Anterior cingulate cortex (tissue), 58 donors: ENCODE measurements at regions not wholly inside any gene's neighbourhood (a gene's known extent, or its start where the extent isn't known, plus 50 kb on each side); places are given as distances from the start of the nearest gene placed in this dataset.

Experiments used
- DNase-seq, 58 donors: peaks; one replicate each; lab custom pipeline; 2025; lab: John Stamatoyannopoulos, UW

DNA sequence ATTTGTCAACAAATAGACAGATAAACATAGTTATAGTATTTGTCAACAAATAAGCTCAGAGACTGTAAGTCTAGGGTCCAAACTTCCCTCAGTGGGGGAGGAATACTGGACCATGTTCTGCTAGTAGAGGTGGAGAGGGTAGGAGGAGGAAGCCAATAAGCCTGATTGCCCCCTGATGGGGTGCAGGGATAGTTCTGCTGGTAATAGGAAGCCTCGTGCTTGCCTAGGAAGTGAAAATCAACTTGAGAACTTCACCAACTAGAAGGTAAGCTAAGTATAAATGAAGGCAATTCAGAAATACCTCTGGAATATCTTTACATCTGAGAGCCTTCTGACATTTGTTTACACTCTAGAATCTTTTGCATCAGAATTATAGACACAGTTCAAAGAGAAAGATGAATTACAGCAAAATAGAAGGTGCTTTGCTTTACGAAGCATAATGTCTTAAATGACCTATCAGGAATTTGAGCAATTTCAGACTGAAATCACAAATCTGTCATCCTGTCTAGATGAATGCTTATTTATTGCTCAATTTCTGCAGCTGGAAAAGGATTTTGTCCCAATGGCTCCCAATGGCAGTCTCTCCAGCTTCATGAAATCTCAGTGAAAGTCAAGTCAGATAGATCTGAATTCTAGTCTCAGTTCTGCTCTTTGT lies 225.6 kb upstream of the TBC1D5 start:
- no peak for DNase-seq

DNA sequence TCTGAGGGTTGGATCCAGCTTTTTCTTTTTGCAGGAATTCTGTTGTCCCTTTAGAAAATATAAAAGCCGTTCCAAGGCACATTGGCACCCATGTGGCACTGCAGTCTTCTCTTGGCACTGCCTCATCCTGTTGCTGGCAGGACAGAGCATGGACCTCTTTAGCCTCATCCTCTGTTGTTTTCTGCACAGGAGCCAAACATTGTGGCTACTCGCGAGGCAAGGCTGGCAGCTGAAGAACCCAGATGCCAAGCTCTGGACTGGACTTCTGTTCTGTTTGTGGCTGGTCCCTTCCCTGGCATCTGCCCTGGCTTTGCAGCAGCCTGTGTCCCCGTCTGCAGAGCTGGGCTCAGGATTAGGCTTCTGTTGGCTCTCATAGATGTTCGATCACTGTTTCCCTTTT lies 224.7 kb upstream of the TBC1D5 start:
- peak in 52 of 58 donors; percentile 12 to 87 (median 64) for DNase-seq

DNA sequence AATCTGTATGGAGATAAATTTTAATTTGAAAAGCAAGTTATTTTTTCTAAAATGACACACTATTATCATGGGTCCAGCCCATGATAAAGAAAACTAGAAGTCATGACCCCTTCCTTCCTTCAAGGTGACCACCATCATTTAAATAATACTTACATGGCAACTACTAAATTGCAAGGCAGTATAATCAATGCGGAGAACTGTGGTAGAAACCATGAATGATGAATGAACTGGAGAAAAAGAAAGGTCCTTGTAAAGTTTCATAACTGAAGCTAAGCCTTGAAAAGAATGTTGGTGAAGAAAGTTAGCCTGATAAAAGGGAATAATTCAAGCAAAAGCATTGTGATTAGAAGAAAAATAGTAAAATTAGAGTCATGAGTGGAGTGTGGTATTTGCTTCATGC lies 222.9 kb upstream of the TBC1D5 start:
- no peak for DNase-seq

DNA sequence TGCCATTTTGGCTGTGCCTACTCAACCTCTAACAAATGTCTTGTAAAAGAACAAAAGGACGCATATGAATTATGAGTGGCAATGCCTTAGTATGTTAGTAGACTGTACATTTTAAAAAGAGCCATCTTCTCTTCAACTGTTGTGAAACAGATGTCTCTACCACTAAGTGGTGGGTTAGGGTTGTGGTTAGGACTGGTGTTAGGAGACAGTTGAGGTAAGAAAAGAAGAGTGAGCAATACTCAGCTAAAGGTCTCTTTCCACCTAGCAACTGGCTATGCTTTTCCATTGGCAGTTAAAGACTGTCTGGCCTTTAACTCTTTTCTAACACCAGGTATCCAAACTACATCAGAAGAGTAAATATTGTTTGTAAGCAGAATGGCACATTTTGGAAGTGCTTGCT lies 221.7 kb upstream of the TBC1D5 start:
- DNase-seq, result no peak

DNA sequence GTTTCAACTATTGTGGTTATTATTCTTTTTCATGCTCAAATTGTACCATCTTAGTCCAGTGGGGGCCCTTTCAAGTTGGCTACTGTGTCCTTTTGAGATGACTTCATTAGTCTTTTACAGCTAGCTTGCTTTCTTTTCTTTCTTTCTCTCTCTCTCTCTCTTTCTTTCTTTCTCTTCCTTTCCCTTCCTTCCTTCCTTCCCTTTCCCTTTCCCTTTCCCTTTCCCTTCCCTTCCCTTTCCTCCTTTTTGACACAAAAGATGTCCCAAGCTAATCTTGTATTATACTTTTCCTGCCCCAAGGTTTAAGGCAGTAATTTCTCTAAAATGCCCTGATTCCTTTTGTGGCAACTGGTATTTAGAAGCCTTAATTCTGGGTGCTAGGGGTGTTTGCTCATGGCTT lies 213.0 kb upstream of the TBC1D5 start:
- DNase-seq, result no peak

DNA sequence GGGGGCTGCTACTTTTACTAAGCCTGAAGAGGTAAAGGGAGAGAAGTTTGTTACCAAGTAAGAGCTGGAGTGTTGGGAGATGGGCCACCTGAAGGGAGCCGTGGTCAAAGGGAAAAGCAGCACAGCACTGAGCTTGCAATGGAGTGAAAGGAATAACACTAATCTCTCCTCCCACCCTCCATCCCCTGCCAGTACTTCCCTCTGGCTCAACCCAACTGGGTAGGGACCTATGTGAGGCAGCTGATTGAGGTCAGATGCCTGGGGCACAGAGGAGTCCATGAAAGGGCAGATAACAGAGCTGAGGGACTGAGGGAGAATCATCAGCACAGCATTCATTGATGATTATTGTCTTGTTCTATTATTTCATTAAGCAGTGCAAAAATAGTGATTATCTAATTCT lies 212.4 kb upstream of the TBC1D5 start:
- DNase-seq, result no peak

DNA sequence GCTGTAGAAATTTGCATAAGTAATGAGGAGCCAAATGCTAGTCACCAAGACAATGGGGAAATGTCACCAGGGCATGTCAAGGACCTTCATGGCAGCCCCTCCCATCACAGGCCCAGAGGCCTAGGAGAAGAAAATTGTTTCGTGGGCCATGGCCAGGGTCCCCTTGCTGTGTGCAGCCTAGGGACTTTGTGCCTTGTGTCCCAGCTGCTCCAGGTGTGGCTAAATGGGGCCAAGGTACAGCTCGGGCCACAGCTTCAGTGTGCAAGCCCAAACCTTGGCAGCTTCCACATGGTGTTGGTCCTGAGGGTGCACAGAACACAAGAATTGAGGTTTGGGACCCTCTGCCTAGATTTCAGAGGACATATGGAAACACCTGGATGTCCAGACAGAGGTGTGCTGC lies 208.8 kb upstream of the TBC1D5 start:
- DNase-seq, result no peak

DNA sequence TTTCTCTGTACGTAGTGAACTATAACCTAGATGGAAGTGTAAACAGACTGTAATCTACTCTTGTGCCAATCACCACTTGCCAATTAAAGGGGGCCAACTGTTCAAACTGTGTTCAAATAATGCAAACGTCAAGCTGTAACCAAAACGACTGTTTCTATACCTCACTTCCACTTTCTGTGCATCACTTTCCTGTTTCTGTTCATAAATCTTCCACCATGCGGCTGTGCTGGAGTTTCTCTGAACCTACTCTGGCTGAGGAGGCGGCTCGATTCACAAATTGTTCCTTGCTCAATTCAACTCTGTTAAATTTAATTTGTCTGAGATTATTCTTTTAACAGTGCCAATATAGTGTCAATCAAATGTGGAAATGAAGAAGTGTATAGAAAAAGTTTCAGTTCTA lies 206.7 kb upstream of the TBC1D5 start:
- no peak for DNase-seq

DNA sequence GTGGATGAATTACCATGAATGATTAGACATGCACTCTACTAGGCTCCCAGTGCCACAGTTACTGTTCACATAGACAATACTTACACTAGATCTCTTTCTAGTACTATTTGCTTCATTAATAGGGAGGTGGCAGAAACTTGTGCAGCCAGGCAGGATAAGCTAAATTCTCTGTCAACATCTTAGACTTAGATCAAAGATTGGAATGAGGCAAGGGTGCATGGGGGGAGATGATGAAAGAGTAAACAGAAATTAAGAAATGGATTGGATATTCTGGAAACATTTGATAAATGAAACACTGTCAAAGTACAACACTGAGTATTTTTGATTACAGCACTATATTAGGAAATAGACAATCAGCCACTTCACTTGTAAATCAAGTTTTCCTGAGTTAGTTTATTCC lies 205.4 kb upstream of the TBC1D5 start:
- DNase-seq, result no peak

DNA sequence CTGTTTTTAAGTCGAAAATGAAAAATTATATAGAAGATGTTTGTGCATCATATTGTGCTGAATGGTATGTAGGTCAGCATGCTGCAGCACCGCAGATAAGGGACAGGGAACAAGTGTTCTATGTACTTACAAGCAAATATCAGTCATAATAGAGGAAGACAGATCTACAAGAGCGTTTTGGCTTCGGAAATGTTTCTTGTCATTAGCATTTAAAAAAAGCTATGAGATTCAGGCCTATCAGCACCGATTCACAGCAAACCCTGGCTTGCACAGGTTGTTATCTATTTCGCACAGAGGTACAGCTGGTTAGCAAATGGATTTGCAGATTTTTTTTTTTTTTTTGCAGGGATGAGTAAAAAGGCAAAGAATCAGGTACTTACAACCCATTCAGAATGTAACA lies 204.2 kb upstream of the TBC1D5 start:
- no peak for DNase-seq

DNA sequence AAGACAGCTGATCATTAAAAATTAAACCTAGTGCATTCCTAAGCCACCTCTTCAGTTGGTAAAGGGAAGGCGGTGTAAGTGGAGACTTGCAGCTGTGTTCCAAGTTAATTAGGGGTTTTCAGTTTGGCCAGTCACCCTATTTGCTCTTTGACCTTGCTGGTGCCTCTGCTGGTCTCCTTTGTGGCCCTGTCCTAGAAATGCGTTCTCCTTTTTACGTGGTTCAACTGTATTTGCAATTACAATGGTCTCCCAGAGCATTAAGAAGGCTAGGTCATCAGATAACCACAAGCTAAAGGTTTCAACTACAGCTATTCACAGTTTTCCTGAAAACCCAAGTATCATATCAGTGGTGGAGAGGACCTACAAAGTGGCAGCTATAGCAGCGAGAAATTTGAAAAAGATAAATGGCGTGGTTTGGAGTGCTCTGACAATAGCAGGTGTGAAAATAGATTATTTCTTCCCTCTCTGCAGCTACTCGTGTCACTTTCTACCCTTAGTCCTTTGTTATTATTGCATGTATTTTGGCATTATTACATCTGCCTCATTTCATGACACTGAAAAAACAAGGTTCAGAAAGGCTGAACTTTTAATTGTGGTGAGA lies 203.5 kb upstream of the TBC1D5 start:
- no peak for DNase-seq

DNA sequence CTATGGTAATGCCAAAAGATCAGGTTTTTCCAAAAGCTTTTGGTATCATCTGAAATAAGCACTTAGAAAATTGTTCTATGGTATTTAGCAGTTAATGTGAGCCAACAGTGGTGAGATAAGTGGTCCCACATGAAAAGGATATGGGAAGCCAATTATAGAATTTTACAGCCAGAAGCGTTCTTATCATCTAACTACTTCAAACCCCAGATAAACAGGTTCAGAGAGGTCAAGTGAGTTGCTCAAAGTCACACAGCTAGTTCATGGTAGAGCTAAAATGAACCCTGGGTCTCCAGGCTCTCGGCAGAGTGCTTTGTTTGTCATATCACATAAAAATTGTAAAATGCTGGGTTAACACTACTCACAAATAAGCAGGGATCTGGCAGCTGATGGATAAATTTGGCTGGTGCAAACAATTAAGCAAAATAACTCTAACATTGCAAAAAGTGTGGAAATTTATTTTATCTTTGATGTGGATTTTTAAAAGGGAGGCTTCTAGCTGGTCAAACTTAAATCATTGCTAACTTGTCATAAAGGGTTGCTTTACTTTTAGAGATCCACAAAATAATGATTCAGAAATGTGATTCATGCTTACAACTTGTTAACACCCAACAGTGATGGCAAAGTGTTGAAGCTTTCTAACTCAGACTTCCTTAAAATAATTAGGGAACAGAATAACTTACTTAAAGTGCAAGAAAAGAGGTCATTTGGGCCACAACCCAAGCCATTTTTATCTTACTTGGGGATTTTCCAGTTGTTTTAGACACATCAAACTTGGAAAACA lies 202.8 kb upstream of the TBC1D5 start:
- no peak for DNase-seq

DNA sequence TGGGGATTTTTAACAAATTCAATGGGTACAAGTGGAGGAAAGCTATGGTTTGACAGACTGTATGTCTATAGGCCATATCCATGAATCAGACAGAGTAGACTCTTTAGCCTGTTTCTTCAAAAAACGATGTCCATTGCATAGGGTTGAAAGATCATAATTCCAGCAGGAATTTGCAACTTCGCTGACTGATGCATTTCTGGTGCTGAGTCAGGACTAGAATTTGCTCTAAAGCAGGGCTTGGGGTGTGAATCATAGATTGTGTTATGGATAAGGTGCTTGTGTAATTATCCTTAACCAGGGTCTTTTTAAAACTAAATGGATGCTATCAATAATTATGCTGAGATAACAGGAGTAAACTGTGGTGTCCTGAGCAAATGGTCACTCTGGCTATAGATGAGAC lies 200.4 kb upstream of the TBC1D5 start:
- DNase-seq, result no peak

DNA sequence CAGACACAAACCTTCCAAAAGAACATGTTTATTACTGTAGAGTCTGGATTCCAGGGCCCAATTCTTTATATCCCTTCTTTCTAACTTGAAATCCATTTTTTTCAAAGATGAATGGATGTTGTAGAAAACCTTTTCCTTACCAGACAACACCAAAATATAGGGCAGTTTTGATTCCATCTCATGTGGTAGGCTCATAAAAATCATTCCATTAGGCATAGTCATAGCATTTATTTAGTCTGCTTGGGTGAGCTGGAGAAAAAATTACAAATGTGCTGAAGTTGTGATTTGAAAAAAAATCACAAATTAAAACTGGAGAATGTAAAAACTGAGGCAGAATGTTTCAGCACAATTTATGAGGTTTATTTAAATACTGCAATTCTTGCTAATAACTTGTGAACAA lies 199.3 kb upstream of the TBC1D5 start:
- no peak for DNase-seq

DNA sequence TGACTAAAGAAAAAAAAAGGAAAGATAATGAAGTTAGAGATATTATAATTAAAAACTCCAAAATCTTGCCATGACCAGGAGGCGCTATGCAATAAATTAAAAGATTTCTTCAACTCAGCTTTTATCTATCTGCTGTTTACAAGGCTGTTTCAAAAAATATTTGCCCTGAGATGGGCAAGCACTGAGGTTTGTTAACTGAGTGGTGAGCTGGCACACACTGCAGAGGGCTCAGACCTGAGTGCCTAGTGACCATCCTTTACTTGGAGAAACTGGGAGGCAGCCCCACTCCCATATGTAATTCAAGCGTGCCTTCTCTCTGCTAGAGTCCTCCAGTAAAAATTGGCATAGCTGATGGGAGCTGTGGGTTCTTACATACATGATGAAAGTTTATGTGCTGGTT lies 198.7 kb upstream of the TBC1D5 start:
- no peak for DNase-seq

DNA sequence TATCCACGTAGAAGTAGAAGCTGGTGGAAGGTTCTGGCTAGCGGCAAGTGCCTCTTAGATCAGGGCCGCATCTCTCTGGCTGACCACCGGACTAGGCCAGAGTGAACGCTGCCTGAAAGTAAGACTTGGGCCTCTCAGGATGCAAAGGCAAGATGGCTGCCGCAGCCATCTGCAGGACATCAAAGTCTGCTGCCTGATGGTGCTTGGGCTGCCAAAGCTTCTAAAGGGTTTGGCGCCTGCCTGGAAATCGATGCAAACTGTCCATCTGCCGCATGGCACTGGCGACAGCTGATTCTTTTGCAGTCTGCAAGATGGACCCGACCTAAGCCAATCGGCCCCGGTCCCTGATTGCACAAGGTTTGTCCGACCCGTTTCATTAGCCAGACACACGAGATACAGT lies 196.7 kb upstream of the TBC1D5 start:
- no peak for DNase-seq

DNA sequence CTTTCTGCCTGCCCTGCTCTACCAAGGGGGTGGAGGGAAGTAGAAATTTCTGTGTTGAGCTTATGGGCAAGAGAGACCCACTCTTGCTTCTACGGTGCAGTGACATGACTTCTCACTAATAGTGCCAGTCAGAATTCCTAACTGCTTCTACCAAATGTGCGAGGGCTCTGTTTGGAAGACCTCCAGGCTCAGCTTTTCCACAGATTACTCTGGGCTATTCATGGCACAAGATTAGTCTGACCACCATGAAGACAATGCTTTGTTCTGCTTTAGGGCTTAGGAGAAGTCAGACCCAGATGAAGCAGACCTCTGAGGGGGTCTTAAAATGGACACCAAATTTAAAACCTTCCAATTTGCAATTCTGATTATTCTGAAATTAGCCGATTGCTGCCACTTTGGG lies 195.9 kb upstream of the TBC1D5 start:
- no peak for DNase-seq

DNA sequence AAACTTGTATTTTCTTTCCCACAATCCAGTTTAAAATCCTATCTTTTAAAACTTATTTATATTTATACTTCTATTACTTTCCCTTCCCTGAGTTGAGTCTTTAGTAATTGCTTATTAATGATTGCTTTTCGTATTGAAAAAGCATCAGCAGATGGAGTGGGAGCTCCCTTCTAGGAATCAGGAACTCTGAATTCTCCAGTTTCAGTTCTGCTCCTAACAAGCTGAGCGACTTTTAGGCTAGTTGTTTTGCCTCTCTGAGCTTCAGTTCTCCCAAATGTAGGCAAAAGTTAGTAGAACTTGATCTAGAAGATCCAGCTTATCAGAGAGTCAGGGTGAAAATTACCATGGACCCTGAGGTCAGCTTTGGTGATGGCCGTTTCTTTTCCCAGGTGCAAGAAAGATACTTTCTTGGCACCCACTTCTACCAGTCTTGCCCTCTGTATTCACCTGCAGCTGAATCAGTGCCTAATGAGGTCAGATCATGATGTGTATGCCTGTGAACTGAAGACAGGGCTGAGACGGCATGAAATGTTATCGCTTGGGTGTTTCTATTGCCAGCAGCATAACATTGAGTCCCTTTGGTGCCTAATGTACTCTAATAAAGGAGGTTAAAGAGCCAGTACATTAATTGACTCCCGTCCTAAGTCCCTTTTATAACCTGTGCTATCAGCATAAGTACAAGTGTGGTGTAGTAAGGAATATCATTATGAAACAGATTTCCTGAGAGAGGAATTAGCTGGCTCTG lies 194.5 kb upstream of the TBC1D5 start:
- DNase-seq, result no peak

DNA sequence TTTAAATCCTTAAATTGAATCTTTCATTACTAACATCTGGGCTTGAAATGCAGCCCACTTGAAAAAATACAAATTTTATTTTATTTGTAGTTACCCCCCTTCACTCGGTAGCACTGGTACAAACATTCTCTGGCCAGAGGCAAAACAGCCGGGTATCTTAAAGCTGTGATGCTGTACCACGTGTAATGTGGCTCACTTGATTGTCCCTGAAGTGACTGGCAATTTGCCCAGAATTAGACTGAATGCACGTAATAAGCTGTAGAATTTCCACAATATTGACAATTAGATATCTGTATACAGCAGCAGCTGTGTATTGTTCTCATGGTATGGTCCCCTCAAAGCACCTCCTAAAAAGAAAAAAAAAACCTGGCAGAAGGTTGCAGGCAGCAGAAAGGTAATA lies 192.8 kb upstream of the TBC1D5 start:
- DNase-seq, result no peak

DNA sequence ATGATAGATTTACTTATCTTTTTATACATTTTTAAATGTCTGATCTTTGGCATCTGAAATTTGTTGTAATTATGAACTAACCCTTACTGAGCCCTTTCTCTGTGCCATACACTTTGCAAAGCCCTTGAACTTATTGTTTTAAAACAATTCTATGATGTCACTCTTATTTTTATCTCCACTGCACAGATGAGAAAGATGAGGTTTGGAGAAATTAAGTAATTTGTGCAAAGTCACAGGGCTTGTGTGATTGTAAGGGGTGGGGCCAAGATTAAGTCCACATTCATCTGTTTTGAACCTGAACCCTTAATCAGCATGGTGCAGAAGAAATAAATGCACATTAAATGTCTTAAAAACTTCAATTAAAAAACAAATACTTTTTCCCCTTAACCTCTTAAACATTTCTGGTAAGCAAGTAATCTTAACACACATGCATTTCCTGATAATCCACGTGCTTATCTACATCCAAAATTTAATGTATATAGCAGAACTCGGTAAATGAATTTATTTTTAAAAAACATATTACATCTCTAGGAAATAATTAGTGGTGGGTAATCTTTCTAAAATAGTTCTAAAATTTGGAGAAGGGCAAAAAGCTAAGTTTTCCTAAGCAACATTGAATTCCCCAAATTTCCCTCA lies 189.8 kb upstream of the TBC1D5 start:
- DNase-seq, result no peak

DNA sequence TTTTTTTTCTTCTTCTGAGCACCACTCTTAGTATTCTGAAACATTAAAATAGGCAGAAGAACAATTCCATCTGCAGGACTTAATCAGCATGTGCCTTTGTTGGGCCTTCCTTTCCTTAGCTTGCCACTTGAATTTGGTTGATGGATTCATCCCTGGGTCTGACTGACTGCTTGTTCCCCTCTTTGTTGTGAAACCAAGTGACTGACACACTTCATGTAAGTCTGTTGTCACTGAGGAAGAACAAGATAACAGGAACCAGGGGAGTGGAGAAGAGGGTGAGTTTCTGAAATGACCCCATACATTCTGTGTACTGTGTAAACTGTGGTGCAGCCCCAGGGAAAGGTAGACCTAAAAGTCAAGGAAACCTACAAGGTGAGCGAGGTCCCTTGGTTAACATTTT lies 188.7 kb upstream of the TBC1D5 start:
- no peak for DNase-seq
